Liver (tissue), 8 donors: ENCODE measurements at regions not wholly inside any gene's neighbourhood (a gene's known extent, or its start where the extent isn't known, plus 50 kb on each side); places are given as distances from the start of the nearest gene placed in this dataset.

Experiments
- DNase-seq: peaks from one replicate; pipeline ENCODE4 v3.0.0-alpha.2; 2017; ENCODE audit warnings: low spot score
- H3K27ac ChIP-seq, 2 donors: one replicate each; pipeline ENCODE4 v1.7.0; 2013; ENCODE audit warnings: inconsistent platforms in 2 of 2, low read length in 2 of 2, control low read depth in 1 of 2, low read depth in 1 of 2, mild to moderate bottlenecking in 1 of 2
- H3K27me3 ChIP-seq, 4 donors: one replicate each; pipeline versions ENCODE4 v1.6.1 to v1.7.0; 2013; ENCODE audit warnings: low read length in 3 of 4, inconsistent platforms in 1 of 4, mild to moderate bottlenecking in 1 of 4, moderate library complexity in 1 of 4; ENCODE audit not compliant: control insufficient read depth in 4 of 4, insufficient read depth in 4 of 4
- H3K36me3 ChIP-seq, 4 donors: one replicate each; pipeline versions ENCODE4 v1.6.1 to v1.7.0; 2013; ENCODE audit warnings: low read length in 3 of 4, mild to moderate bottlenecking in 3 of 4, low read depth in 1 of 4, moderate library complexity in 1 of 4; ENCODE audit not compliant: control insufficient read depth in 4 of 4, insufficient read depth in 3 of 4
- H3K4me1 ChIP-seq, 4 donors: one replicate each; pipeline versions ENCODE4 v1.6.1 to v1.7.0; 2013; ENCODE audit warnings: low read length in 3 of 4, mild to moderate bottlenecking in 3 of 4, moderate library complexity in 1 of 4; ENCODE audit not compliant: control insufficient read depth in 4 of 4, insufficient read depth in 4 of 4
- H3K4me3 ChIP-seq, 3 donors: one replicate each; pipeline versions ENCODE4 v1.6.1 to v1.7.0; 2013; ENCODE audit warnings: low read length in 3 of 3, control low read depth in 1 of 3, low read depth in 1 of 3, mild to moderate bottlenecking in 1 of 3
- H3K9ac ChIP-seq, 2 donors: one replicate each; pipeline ENCODE4 v1.7.0; 2013; ENCODE audit warnings: low read length in 2 of 2, mild to moderate bottlenecking in 2 of 2, moderate library complexity in 2 of 2, control low read depth in 1 of 2, low read depth in 1 of 2
- H3K9me3 ChIP-seq, 4 donors: one replicate each; pipeline versions ENCODE4 v1.6.1 to v1.7.0; 2013; ENCODE audit warnings: low read length in 3 of 4; ENCODE audit not compliant: control insufficient read depth in 4 of 4
- EGR1 ChIP-seq, 2 donors: IDR thresholded peaks; 2 replicates each; pipeline ENCODE4 v1.6.1; 2016 to 2018; ENCODE audit warnings: antibody characterized with exemption in 2 of 2, low read depth in 2 of 2
- FOXA1 ChIP-seq: IDR thresholded peaks from 2 replicates; pipeline ENCODE4 v1.6.1; 2016; ENCODE audit warnings: antibody characterized with exemption
- FOXA2 ChIP-seq: IDR thresholded peaks from 2 replicates; pipeline ENCODE4 v1.6.1; 2016; ENCODE audit warnings: antibody characterized with exemption
- GABPA ChIP-seq, 2 donors: IDR thresholded peaks in 1 of 2; conservative IDR thresholded peaks in 1 of 2; 2 replicates each; pipeline ENCODE4 v1.6.1; 2016; ENCODE audit warnings: antibody characterized with exemption in 2 of 2, mild to moderate bottlenecking in 1 of 2, moderate library complexity in 1 of 2
- HNF4A ChIP-seq, 2 donors: conservative IDR thresholded peaks; 2 replicates each; pipeline ENCODE4 v1.6.1; 2016; ENCODE audit warnings: antibody characterized with exemption in 2 of 2, mild to moderate bottlenecking in 2 of 2
- HNF4G ChIP-seq: IDR thresholded peaks from 2 replicates; pipeline ENCODE4 v1.6.1; 2016; ENCODE audit warnings: antibody characterized with exemption
- JUND ChIP-seq, 2 donors: IDR thresholded peaks; 2 replicates each; pipeline ENCODE4 v1.6.1; 2016; ENCODE audit warnings: antibody characterized with exemption in 2 of 2
- MAX ChIP-seq: IDR thresholded peaks from 2 replicates; pipeline ENCODE4 v1.6.1; 2016; ENCODE audit warnings: antibody characterized with exemption
- NR2F2 ChIP-seq: IDR thresholded peaks from 2 replicates; pipeline ENCODE4 v1.6.1; 2016; ENCODE audit warnings: antibody characterized with exemption
- RAD21 ChIP-seq, 2 donors: IDR thresholded peaks; 2 replicates each; pipeline ENCODE4 v1.6.1; 2016; ENCODE audit warnings: antibody characterized with exemption in 2 of 2, mild to moderate bottlenecking in 2 of 2
- REST ChIP-seq: IDR thresholded peaks from 2 replicates; pipeline ENCODE4 v1.6.1; 2016; ENCODE audit warnings: antibody characterized with exemption, mild to moderate bottlenecking
- RXRA ChIP-seq, 2 donors: IDR thresholded peaks; 2 replicates each; pipeline ENCODE4 v1.6.1; 2017 to 2018; ENCODE audit warnings: antibody characterized with exemption in 2 of 2, mild to moderate bottlenecking in 1 of 2
- SP1 ChIP-seq: IDR thresholded peaks from 2 replicates; pipeline ENCODE4 v1.6.1; 2018; ENCODE audit warnings: antibody characterized with exemption, mild to moderate bottlenecking
- TAF1 ChIP-seq: conservative IDR thresholded peaks from 2 replicates; pipeline ENCODE4 v1.6.1; 2016; ENCODE audit warnings: antibody characterized with exemption, mild to moderate bottlenecking
- YY1 ChIP-seq: IDR thresholded peaks from 2 replicates; pipeline ENCODE4 v1.6.1; 2016; ENCODE audit warnings: antibody characterized with exemption, mild to moderate bottlenecking
- ZBTB33 ChIP-seq: IDR thresholded peaks from 2 replicates; pipeline ENCODE4 v1.6.1; 2016; ENCODE audit warnings: antibody characterized with exemption
- WGBS: extraction: QIAGEN DNeasy Blood & Tissue Kit; methylation state at CpG from one replicate; pipeline ENCODE4 v1.1.7; 2013; 5-methylcytosine and 5-hydroxymethylcytosine counted together
- TF ChIP-seq, protein P1 (sequence below): fragments of 150-350 bp; IDR thresholded peaks from 2 replicates; pipeline ENCODE4 v1.5.1; 2017; ENCODE audit warnings: improper control_type of control experiment, low read depth, low read length; ENCODE audit not compliant: missing input control
- TF ChIP-seq, protein P2 (sequence below): IDR thresholded peaks from 2 replicates; pipeline ENCODE4 v1.6.1; 2016; ENCODE audit warnings: antibody characterized with exemption
- donor health status: healthy.
- donor health status: healthy.
- donor health status: healthy.
- donor health status: healthy.
- donor health status: healthy.

DNA sequence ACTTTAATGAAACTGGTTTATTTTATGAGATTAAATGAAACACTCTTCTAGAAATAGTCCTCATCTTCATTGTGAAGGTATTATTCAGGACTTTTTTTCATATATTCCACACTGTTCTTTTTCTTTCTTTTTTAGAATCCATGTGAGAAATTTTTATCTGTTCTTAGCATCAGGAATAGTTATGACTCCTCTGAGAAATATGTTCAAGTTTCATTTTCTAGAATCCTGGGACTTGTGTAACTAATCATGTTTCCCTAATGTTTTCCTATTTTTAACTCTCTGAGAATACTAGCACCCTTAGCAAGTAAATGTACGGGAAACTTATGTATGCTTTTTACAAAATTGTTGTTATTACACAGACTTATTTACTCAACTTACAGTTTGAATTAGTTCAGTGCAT lies 407.8 kb downstream of the CBLN4 start:
- WGBS: 85% methylated on average over 1 of the region's 1 CpG
- TF ChIP-seq, protein P1, sequence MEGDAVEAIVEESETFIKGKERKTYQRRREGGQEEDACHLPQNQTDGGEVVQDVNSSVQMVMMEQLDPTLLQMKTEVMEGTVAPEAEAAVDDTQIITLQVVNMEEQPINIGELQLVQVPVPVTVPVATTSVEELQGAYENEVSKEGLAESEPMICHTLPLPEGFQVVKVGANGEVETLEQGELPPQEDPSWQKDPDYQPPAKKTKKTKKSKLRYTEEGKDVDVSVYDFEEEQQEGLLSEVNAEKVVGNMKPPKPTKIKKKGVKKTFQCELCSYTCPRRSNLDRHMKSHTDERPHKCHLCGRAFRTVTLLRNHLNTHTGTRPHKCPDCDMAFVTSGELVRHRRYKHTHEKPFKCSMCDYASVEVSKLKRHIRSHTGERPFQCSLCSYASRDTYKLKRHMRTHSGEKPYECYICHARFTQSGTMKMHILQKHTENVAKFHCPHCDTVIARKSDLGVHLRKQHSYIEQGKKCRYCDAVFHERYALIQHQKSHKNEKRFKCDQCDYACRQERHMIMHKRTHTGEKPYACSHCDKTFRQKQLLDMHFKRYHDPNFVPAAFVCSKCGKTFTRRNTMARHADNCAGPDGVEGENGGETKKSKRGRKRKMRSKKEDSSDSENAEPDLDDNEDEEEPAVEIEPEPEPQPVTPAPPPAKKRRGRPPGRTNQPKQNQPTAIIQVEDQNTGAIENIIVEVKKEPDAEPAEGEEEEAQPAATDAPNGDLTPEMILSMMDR: no peak
- TF ChIP-seq RXRA (IDR thresholded peaks at IDR 0.05) (no peak), YY1 (no peak), RAD21 (IDR thresholded peaks at IDR 0.05) (no peak), TAF1 (no peak), HNF4G (no peak), NR2F2 (no peak), FOXA2 (no peak), REST (no peak), GABPA (IDR thresholded peaks at IDR 0.05 in 1 of 2, conservative IDR thresholded peaks at IDR 0.05 in 1 of 2) (no peak), MAX (no peak), FOXA1 (no peak)
- TF ChIP-seq, protein P2, sequence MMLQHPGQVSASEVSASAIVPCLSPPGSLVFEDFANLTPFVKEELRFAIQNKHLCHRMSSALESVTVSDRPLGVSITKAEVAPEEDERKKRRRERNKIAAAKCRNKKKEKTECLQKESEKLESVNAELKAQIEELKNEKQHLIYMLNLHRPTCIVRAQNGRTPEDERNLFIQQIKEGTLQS: no peak
- no peak for DNase-seq
- Histone ChIP-seq H3K9me3 (no peaks in the 10 kb centered on the region), H3K36me3 (no peaks in the 10 kb centered on the region), H3K4me1 (no peaks in the 10 kb centered on the region), H3K27ac (no peak overlapping the region), H3K27me3 (no peaks in the 10 kb centered on the region), H3K4me3 (no peak overlapping the region), H3K9ac (no peak overlapping the region)

GRCh38 chr20:55596431-55596830 lies 408.9 kb downstream of the CBLN4 start:
- WGBS: 82% methylated on average over 1 of the region's 1 CpG
- TF ChIP-seq HNF4G: no peak
- no peak for TF ChIP-seq YY1
- no peak for TF ChIP-seq FOXA2
- no peak for TF ChIP-seq RXRA (IDR thresholded peaks at IDR 0.05)
- TF ChIP-seq RAD21 (IDR thresholded peaks at IDR 0.05): no peak
- no peak for TF ChIP-seq EGR1 (IDR thresholded peaks at IDR 0.05; ENCODE audit: low read depth in 2 of 2)
- TF ChIP-seq, protein P1: no peak
- TF ChIP-seq FOXA1: no peak
- TF ChIP-seq GABPA (IDR thresholded peaks at IDR 0.05 in 1 of 2, conservative IDR thresholded peaks at IDR 0.05 in 1 of 2): no peak
- TF ChIP-seq REST: no peak
- no peak for TF ChIP-seq JUND (IDR thresholded peaks at IDR 0.05)
- no peak for TF ChIP-seq HNF4A (conservative IDR thresholded peaks at IDR 0.05)
- TF ChIP-seq TAF1: no peak
- TF ChIP-seq SP1: no peak
- no peak for TF ChIP-seq ZBTB33
- TF ChIP-seq, protein P2: no peak

More at GRCh38 chr20:55596431-55596830, 408.9 kb downstream of the CBLN4 start:
- Histone ChIP-seq H3K9me3 (no peaks in the 10 kb centered on the region), H3K36me3 (no peaks in the 10 kb centered on the region), H3K4me1 (no peaks in the 10 kb centered on the region), H3K27me3 (no peaks in the 10 kb centered on the region), H3K27ac (no peak overlapping the region), H3K9ac (no peak overlapping the region), H3K4me3 (no peak overlapping the region)
- DNase-seq: no peak
